NT2/D1 (cell line): ENCODE measurements at regions not wholly inside any gene's neighbourhood (a gene's known extent, or its start where the extent isn't known, plus 50 kb on each side); places are given as distances from the start of the nearest gene placed in this dataset.

Experiments used
- DNase-seq: peaks from one replicate; pipeline ENCODE4 v3.0.0-alpha.2; 2011; ENCODE audit warnings: low read depth, low spot score
- H3K27me3 ChIP-seq: 2 replicates; pipeline ENCODE4 v1.6.0; 2011; ENCODE audit warnings: mild to moderate bottlenecking; ENCODE audit not compliant: insufficient read length, insufficient read depth
- H3K36me3 ChIP-seq: 2 replicates; pipeline ENCODE4 v1.6.1; 2011; ENCODE audit warnings: mild to moderate bottlenecking, low read length, mixed read lengths; ENCODE audit not compliant: insufficient read depth, insufficient read length
- H3K4me1 ChIP-seq: 2 replicates; pipeline ENCODE4 v1.5.1; 2011; ENCODE audit not compliant: insufficient read depth, insufficient read length
- H3K4me3 ChIP-seq: 2 replicates; pipeline ENCODE4 v1.5.1; 2011; ENCODE audit warnings: low read depth; ENCODE audit not compliant: insufficient read length
- H3K9ac ChIP-seq: 2 replicates; pipeline ENCODE4 v1.6.0; 2011; ENCODE audit warnings: low read depth; ENCODE audit not compliant: insufficient read length
- H3K9me3 ChIP-seq: 2 replicates; pipeline ENCODE4 v1.5.1; 2011; ENCODE audit warnings: mild to moderate bottlenecking, low read length; ENCODE audit not compliant: insufficient read depth
- SUZ12 ChIP-seq: IDR thresholded peaks from 2 replicates; pipeline ENCODE4 v1.6.1; 2011; ENCODE audit not compliant: insufficient read length, insufficient read depth; ENCODE audit errors: extremely low read depth
- YY1 ChIP-seq: IDR thresholded peaks from 2 replicates; pipeline ENCODE4 v1.6.1; 2011; ENCODE audit not compliant: insufficient read length, insufficient read depth
- ZNF274 ChIP-seq: IDR thresholded peaks from 2 replicates; pipeline ENCODE4 v1.6.1; 2011; ENCODE audit warnings: mild to moderate bottlenecking, low read depth, low read length

GRCh38 chr7:64407148-64407547 lies 93.4 kb downstream of the ZNF736 start:
- Histone ChIP-seq H3K36me3 (no peaks in the 10 kb centered on the region), H3K4me1 (no peaks in the 10 kb centered on the region), H3K9ac (no peak overlapping the region), H3K27me3 (no peaks in the 10 kb centered on the region), H3K9me3 (no peaks in the 10 kb centered on the region), H3K4me3 (no peak overlapping the region)
- no peak for DNase-seq
- no peak for TF ChIP-seq ZNF274
- TF ChIP-seq YY1 = no peak
- no peak for TF ChIP-seq SUZ12
